Esophagus squamous epithelium (tissue), 5 donors: ENCODE measurements at regions not wholly inside any gene's neighbourhood (a gene's known extent, or its start where the extent isn't known, plus 50 kb on each side); places are given as distances from the start of the nearest gene placed in this dataset.

Experiments used
- DNase-seq: peaks from one replicate; lab custom pipeline; 2025; lab: John Stamatoyannopoulos, UW
- H3K27ac ChIP-seq, 4 donors: fragments of 200-600 bp; sonication (generic); one replicate each; pipeline ENCODE4 v1.5.1; 2016 to 2019; ENCODE audit warnings: mild to moderate bottlenecking in 1 of 4
- H3K27me3 ChIP-seq, 4 donors: fragments of 200-600 bp; sonication (generic); 1 replicate in 3 of 4; 2 replicates in 1 of 4; pipeline versions ENCODE4 v1.5.1 to v1.6.0; 2017 to 2021; ENCODE audit warnings: antibody characterized with exemption in 1 of 4
- H3K36me3 ChIP-seq, 3 donors: fragments of 200-600 bp; sonication (generic); one replicate each; pipeline ENCODE4 v1.5.1; 2016 to 2019
- H3K4me1 ChIP-seq, 3 donors: fragments of 200-600 bp; sonication (generic); one replicate each; pipeline ENCODE4 v1.5.1; 2017 to 2019
- H3K4me3 ChIP-seq, 4 donors: fragments of 200-600 bp; sonication (generic); 1 replicate in 3 of 4; 2 replicates in 1 of 4; pipeline ENCODE4 v1.5.1; 2016 to 2019; ENCODE audit warnings: mild to moderate bottlenecking in 2 of 4, moderate library complexity in 1 of 4
- H3K9me3 ChIP-seq, 3 donors: fragments of 200-600 bp; sonication (generic); one replicate each; pipeline ENCODE4 v1.5.1; 2016 to 2019
- POLR2A ChIP-seq, 4 donors: fragments of 450-650 bp; IDR thresholded peaks; one replicate each; pipeline ENCODE4 v1.6.1; 2017; ENCODE audit warnings: antibody characterized with exemption in 4 of 4, mild to moderate bottlenecking in 4 of 4, moderate library complexity in 3 of 4
- WGBS, 2 donors: methylation state at CpG; one replicate each; pipeline ENCODE4 v1.1.5; 2018; 5-methylcytosine and 5-hydroxymethylcytosine counted together
- intact Hi-C: fragments of 100-400 bp; cut with DNase I; formaldehyde crosslinking; loops from one replicate; pipeline ENCODE4 v1.15.0; 2022
- TF ChIP-seq, protein P1 (sequence below), 6 experiments: fragments of 450-650 bp in 4 of 6; fragments of 200-600 bp in 2 of 6; sonication (generic) in 2 of 6; IDR thresholded peaks; one replicate each; pipeline ENCODE4 v1.5.1; 2016 to 2019; ENCODE audit warnings: antibody characterized with exemption in 6 of 6, mild to moderate bottlenecking in 4 of 6, moderate library complexity in 4 of 6
- donor health status: DM: yes; HTN: yes; CAD: no.

DNA sequence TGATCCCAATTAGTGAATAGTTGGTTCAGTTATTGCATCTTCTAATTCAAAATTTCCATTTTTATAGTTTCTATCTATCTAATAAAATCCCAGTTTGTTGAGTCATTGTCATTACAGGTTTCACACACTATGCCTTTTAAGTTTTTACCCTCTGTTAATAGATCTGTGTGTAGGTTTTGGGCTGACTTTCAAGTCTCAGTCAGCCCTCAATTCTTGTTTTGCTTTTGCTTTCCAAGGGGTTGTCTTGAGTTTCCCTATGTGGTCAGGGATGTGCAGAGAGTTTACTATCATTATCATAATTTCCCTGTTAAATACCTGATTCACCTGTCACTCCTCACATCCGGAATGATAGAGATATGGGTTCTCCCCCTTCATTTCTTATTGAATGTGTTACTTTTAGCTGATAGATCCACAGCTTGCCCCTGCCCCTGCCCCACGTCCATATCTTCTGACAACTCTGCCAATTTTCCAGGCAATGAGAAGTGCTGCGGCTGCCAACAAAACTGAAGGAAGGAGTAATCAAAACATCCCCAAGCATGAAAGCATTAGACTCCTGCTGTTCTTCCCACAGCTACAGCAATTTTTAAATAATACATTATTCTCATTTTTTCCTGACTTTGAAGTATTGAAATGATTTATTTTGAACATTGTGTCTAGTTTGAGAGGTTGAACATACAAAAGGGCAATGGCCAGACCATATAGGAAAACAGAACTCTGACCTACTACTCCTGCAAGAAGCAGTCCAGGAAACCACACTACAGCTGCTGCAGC lies 1064.8 kb downstream of the SUCLG1 start:
- H3K27ac ChIP-seq: no peak overlapping the region
- H3K9me3 ChIP-seq: no peaks in the 10 kb centered on the region
- H3K27me3 ChIP-seq: no peaks in the 10 kb centered on the region
- no peak for DNase-seq
- intact Hi-C loops: no loop called here
- H3K36me3 ChIP-seq: no peaks in the 10 kb centered on the region
- 40 to 49% methylated on average over 3 of the region's 3 CpGs for WGBS, 2 donors
- no peaks in the 10 kb centered on the region for H3K4me1 ChIP-seq
- TF ChIP-seq, protein P1, sequence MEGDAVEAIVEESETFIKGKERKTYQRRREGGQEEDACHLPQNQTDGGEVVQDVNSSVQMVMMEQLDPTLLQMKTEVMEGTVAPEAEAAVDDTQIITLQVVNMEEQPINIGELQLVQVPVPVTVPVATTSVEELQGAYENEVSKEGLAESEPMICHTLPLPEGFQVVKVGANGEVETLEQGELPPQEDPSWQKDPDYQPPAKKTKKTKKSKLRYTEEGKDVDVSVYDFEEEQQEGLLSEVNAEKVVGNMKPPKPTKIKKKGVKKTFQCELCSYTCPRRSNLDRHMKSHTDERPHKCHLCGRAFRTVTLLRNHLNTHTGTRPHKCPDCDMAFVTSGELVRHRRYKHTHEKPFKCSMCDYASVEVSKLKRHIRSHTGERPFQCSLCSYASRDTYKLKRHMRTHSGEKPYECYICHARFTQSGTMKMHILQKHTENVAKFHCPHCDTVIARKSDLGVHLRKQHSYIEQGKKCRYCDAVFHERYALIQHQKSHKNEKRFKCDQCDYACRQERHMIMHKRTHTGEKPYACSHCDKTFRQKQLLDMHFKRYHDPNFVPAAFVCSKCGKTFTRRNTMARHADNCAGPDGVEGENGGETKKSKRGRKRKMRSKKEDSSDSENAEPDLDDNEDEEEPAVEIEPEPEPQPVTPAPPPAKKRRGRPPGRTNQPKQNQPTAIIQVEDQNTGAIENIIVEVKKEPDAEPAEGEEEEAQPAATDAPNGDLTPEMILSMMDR (IDR thresholded peaks at IDR 0.05): no peak
- no peak for TF ChIP-seq POLR2A (IDR thresholded peaks at IDR 0.05)
- H3K4me3 ChIP-seq: no peak overlapping the region

DNA sequence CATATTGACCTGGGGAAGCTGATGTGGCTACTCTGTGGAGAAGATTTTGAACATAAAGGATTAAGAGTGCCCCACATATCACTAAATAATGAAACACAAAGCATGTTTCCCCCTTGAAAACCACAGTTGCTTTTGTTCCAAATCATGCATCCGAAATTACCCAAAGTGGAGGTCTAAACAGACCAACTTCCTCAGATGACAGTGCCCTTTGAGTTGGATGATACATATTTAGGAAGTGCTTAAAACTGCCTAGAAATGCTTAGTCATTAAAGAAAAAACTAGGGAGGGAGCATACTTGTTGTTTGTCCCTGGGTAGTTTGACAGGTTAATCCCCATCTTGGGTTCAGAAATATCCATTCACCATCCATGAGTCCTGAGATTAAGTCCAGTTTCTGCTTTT lies 1070.3 kb downstream of the SUCLG1 start:
- no peaks in the 10 kb centered on the region for H3K4me1 ChIP-seq
- H3K4me3 ChIP-seq: no peak overlapping the region
- TF ChIP-seq, protein P1 (IDR thresholded peaks at IDR 0.05): no peak
- no peak for TF ChIP-seq POLR2A (IDR thresholded peaks at IDR 0.05)
- intact Hi-C loops: no loop called here
- no peaks in the 10 kb centered on the region for H3K36me3 ChIP-seq
- DNase-seq: no peak
- H3K27me3 ChIP-seq: no peaks in the 10 kb centered on the region
- no peaks in the 10 kb centered on the region for H3K9me3 ChIP-seq
- no peak overlapping the region for H3K27ac ChIP-seq
- WGBS, 2 donors: 56 to 60% methylated on average over 1 of the region's 1 CpG

DNA sequence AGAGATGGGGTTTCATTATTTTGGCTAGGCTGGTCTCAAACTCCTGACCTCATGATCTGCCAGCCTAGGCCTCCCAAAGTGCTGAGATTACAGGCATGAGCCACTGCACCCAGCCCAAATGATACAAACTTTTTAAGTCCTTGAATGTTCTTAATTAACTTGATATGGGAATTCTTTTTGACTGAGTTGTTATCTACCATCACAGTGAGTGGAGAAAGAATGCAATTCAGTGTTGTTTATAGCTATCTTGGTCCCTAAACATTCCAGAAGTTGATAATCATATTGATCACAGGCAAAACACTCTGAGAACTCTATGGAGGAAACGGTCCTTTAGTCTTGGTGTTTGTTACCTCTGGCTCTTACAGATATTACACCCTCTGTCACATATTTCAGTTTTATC lies 1072.5 kb downstream of the SUCLG1 start:
- DNase-seq: no peak
- Histone ChIP-seq H3K27me3 (no peaks in the 10 kb centered on the region), H3K36me3 (no peaks in the 10 kb centered on the region), H3K9me3 (no peaks in the 10 kb centered on the region), H3K4me1 (no peaks in the 10 kb centered on the region), H3K4me3 (no peak overlapping the region), H3K27ac (no peak overlapping the region)
- TF ChIP-seq POLR2A (IDR thresholded peaks at IDR 0.05): no peak
- TF ChIP-seq, protein P1 (IDR thresholded peaks at IDR 0.05): no peak
- intact Hi-C loops: no loop called here
- 77 to 79% methylated on average over 1 of the region's 1 CpG for WGBS, 2 donors

DNA sequence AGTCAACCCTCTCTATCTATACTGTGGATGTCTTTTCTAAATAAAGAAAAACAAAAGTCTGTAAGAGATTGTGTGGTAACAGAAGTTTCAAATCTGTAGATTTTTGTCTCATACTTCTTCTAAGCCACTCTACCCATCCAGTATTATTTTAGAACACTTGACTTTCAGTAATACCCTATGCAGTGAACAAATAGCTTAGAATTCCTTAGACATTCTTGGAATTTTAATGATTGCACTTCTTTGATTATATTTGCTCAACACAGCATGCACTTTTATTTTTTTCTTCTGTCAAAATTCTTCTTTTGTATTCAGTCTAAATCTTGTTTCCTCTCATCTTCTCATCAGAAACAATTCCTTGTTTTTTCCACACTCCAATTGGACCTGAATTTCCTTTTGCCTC lies 1080.2 kb downstream of the SUCLG1 start:
- Histone ChIP-seq H3K4me3 (no peak overlapping the region), H3K9me3 (peaks cover 0 to 6% (median 0%) of the 10 kb centered on the region in 3 donors), H3K36me3 (no peaks in the 10 kb centered on the region), H3K4me1 (no peaks in the 10 kb centered on the region), H3K27ac (no peak overlapping the region), H3K27me3 (no peaks in the 10 kb centered on the region)
- intact Hi-C loops: no loop called here
- DNase-seq: no peak
- no peak for TF ChIP-seq POLR2A (IDR thresholded peaks at IDR 0.05)
- TF ChIP-seq, protein P1 (IDR thresholded peaks at IDR 0.05): no peak

DNA sequence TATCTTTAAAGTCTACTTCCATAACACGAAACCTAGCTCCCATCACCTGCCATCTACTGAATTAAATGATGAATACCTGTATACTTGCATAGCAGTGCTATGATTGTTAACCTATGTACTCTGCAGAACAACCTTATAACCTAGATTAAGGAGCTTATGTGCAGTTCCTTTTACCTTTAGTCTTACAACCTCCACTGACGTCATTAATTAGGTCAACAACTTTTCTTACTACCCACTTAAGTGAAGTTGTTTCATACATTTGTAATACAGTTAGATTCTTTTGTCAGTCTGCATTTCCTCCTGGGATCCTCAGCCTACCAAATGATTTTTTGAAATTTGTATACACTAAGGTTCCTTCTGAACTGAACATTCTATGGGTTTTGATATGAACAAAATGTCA lies 1082.3 kb downstream of the SUCLG1 start:
- Histone ChIP-seq H3K27me3 (no peaks in the 10 kb centered on the region), H3K4me1 (no peaks in the 10 kb centered on the region), H3K9me3 (peaks cover 0 to 6% (median 0%) of the 10 kb centered on the region in 3 donors), H3K4me3 (no peak overlapping the region), H3K27ac (no peak overlapping the region), H3K36me3 (no peaks in the 10 kb centered on the region)
- 55 to 58% methylated on average over 2 of the region's 2 CpGs for WGBS, 2 donors
- no peak for TF ChIP-seq POLR2A (IDR thresholded peaks at IDR 0.05)
- TF ChIP-seq, protein P1 (IDR thresholded peaks at IDR 0.05): no peak
- DNase-seq: no peak
- intact Hi-C loops: no loop called here
